Muscle layer of duodenum (tissue), 2 donors: ENCODE measurements at regions not wholly inside any gene's neighbourhood (a gene's known extent, or its start where the extent isn't known, plus 50 kb on each side); places are given as distances from the start of the nearest gene placed in this dataset.

Experiments used
- H3K27ac ChIP-seq: one replicate; pipeline ENCODE4 v1.7.0; 2013; ENCODE audit warnings: mild to moderate bottlenecking, low read length
- H3K27me3 ChIP-seq: one replicate; pipeline ENCODE4 v1.7.0; 2013; ENCODE audit warnings: low read depth, mild to moderate bottlenecking, control low read depth, low read length
- H3K36me3 ChIP-seq, 2 donors: one replicate each; pipeline ENCODE4 v1.7.0; 2013; ENCODE audit warnings: low read length in 2 of 2, control low read depth in 1 of 2, mild to moderate bottlenecking in 1 of 2; ENCODE audit not compliant: insufficient read depth in 2 of 2, control insufficient read depth in 1 of 2
- H3K4me1 ChIP-seq, 2 donors: one replicate each; pipeline ENCODE4 v1.7.0; 2013; ENCODE audit warnings: low read length in 2 of 2, mild to moderate bottlenecking in 2 of 2, control low read depth in 1 of 2, moderate library complexity in 1 of 2; ENCODE audit not compliant: insufficient read depth in 2 of 2, control insufficient read depth in 1 of 2
- H3K4me3 ChIP-seq, 2 donors: one replicate each; pipeline ENCODE4 v1.7.0; 2013; ENCODE audit warnings: low read length in 2 of 2, low read depth in 1 of 2, mild to moderate bottlenecking in 1 of 2
- H3K9me3 ChIP-seq, 2 donors: one replicate each; pipeline ENCODE4 v1.7.0; 2013; ENCODE audit warnings: low read length in 2 of 2, control low read depth in 1 of 2, mild to moderate bottlenecking in 1 of 2; ENCODE audit not compliant: control insufficient read depth in 1 of 2
- donor health status: healthy.

DNA sequence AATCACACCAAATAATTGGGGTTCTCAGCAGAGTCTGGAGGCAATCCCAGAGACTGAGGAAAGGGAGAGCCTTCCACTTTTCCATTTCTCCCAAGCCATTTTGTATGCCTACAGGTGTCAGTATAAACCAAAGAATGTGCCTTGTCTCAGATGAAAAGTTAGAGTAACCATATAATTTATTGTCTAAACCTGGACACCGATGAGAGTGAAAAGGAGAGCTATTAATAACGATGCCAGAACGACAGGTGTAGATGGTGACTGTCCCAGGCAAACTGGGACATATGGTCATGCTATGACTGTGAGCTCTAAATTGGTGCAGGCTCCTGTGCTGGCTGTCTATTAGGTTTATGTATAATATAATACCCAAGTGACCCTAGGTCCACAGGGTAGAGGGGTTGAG, 219.6 kb downstream of the ARHGAP12 start:
- H3K27ac ChIP-seq: peak overlapping the region; percentile 81
- H3K27me3 ChIP-seq: no peaks in the 10 kb centered on the region
- no peak overlapping the region for H3K4me3 ChIP-seq
- H3K9me3 ChIP-seq: peaks cover 0 to 11% of the 10 kb centered on the region in 2 donors
- peaks cover 13 to 43% of the 10 kb centered on the region in 2 donors for H3K4me1 ChIP-seq
- H3K36me3 ChIP-seq: no peaks in the 10 kb centered on the region

GRCh38 chr10:31708474-31708873, 220.2 kb downstream of the ARHGAP12 start:
- no peak overlapping the region for H3K4me3 ChIP-seq
- no peaks in the 10 kb centered on the region for H3K36me3 ChIP-seq
- peak overlapping the region; percentile 81 for H3K27ac ChIP-seq
- no peaks in the 10 kb centered on the region for H3K27me3 ChIP-seq
- H3K4me1 ChIP-seq: peaks cover 13 to 43% of the 10 kb centered on the region in 2 donors
- peaks cover 0 to 11% of the 10 kb centered on the region in 2 donors for H3K9me3 ChIP-seq

DNA sequence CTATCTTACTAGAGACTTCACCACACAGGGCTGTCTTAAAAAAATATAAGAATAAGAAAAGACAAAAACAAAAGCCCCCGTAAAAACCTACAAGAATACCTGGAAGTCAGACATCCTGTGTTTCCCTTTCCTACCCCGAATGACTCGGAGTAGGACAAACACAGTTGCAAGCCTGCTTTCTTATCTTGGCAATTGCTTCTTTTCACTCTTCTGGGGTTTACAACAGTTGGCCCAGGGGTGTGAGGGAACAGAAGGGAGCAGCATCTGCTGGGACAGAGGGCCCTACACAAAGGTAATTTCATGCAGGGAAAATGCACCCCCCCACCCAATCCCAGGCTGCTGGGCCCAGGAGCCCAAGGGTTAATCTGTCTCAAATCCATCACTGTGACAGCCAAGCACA, 220.6 kb downstream of the ARHGAP12 start:
- no peak overlapping the region for H3K4me3 ChIP-seq
- H3K9me3 ChIP-seq: peaks cover 0 to 11% of the 10 kb centered on the region in 2 donors
- H3K27ac ChIP-seq: peak overlapping the region; percentile 81
- no peaks in the 10 kb centered on the region for H3K27me3 ChIP-seq
- H3K36me3 ChIP-seq: no peaks in the 10 kb centered on the region
- H3K4me1 ChIP-seq: peaks cover 13 to 43% of the 10 kb centered on the region in 2 donors

- no peaks in the 10 kb centered on the region for H3K36me3 ChIP-seq
- H3K27ac ChIP-seq: peak overlapping the region; percentile 81
- H3K4me3 ChIP-seq: peak overlapping the region; percentile 27 to 45
- peaks cover 13 to 43% of the 10 kb centered on the region in 2 donors for H3K4me1 ChIP-seq
- H3K9me3 ChIP-seq: peaks cover 0 to 11% of the 10 kb centered on the region in 2 donors
- no peaks in the 10 kb centered on the region for H3K27me3 ChIP-seq
These were observed 221.3 kb downstream of the ARHGAP12 start for GRCh38 chr10:31707093-31708039.

DNA sequence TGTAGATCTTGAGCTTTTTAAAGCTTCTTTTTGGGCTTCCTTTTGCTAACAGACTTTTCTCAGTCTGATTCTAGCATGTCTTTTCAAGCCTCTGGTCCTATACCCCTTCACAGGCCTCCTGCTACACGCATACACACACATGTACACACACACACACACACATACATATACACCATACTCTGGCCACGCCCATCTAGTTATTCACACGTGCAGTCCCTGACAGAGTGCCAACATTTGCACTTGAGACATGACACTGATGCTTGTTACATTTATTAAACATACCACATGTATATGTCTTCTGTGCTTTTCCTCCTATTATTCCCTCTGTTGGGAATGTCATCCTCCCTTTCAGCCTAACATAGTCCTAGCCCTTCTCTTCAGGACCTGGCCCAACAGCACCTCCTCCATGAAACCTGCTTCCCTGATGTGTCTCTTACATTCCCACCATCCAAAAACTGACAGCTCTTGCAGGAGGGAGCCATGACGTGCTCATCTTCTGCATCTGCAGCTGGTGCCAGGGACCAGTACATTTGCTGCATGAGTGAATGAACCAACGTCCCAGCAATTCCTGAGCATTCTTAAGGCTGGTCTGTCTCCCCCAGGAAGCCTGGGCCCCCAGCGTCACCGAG, 222.1 kb downstream of the ARHGAP12 start:
- peak overlapping the region; percentile 81 for H3K27ac ChIP-seq
- peaks cover 0 to 3% of the 10 kb centered on the region in 2 donors for H3K9me3 ChIP-seq
- H3K36me3 ChIP-seq: no peaks in the 10 kb centered on the region
- peak overlapping the region; percentile 27 to 45 for H3K4me3 ChIP-seq
- peaks cover 13 to 49% of the 10 kb centered on the region in 2 donors for H3K4me1 ChIP-seq
- no peaks in the 10 kb centered on the region for H3K27me3 ChIP-seq

- Histone ChIP-seq H3K27ac (no peak overlapping the region), H3K4me1 (peaks cover 17 to 62% of the 10 kb centered on the region in 2 donors), H3K9me3 (no peaks in the 10 kb centered on the region), H3K4me3 (no peak overlapping the region), H3K36me3 (no peaks in the 10 kb centered on the region), H3K27me3 (no peaks in the 10 kb centered on the region)
These were observed 223.5 kb downstream of the ARHGAP12 start for GRCh38 chr10:31705136-31705535.

DNA sequence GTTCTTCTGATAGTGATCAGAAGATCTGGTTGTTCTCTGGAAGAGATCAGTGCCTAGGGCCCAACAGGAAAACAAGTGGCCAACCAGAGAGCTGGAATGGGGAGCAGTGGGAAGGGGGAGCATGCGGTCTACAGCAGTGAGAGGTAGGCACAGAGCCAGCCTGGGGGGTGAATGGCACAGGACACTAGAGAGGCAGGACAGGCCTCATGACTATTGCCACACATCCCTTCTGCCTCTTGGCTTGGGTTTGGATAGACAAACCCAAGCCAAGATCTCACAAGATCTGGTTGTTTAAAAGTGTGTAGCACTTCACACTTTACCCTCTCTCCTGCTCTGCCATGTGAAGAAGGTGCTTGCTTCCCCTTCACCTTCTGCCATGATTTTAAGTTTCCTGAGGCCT, 224.4 kb downstream of the ARHGAP12 start:
- Histone ChIP-seq H3K27ac (no peak overlapping the region), H3K27me3 (no peaks in the 10 kb centered on the region), H3K36me3 (no peaks in the 10 kb centered on the region), H3K9me3 (no peaks in the 10 kb centered on the region), H3K4me3 (no peak overlapping the region), H3K4me1 (peaks cover 23 to 67% of the 10 kb centered on the region in 2 donors)

GRCh38 chr10:31702954-31703353, 225.7 kb downstream of the ARHGAP12 start:
- no peak overlapping the region for H3K27ac ChIP-seq
- no peaks in the 10 kb centered on the region for H3K27me3 ChIP-seq
- no peaks in the 10 kb centered on the region for H3K36me3 ChIP-seq
- H3K9me3 ChIP-seq: no peaks in the 10 kb centered on the region
- H3K4me3 ChIP-seq: no peak overlapping the region
- H3K4me1 ChIP-seq: peaks cover 21 to 62% of the 10 kb centered on the region in 2 donors

GRCh38 chr10:31702005-31702404, 226.6 kb downstream of the ARHGAP12 start:
- H3K4me1 ChIP-seq: peaks cover 21 to 55% of the 10 kb centered on the region in 2 donors
- H3K27ac ChIP-seq: peak overlapping the region; percentile 72

DNA sequence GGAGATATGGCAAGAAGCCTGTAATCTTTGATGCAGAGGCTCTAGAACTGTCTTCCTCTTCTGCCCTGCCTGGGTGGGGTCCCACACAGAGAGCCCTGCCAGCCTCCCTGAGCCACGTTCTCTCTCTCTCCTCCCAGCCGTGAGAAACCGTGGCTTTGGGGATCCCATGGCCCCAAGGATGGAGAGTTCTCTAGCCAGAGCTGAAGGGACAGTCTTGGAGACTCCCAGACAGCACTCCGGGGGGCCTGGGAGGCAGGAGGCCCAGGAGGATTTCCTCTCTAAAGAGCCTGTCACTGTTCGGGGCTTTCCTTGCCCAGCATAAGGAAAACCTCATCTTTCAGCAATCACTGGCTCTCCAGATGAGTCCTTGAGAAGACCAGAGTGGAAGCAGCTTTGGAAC, 227.1 kb downstream of the ARHGAP12 start:
- H3K9me3 ChIP-seq: no peaks in the 10 kb centered on the region
- no peak overlapping the region for H3K4me3 ChIP-seq
- no peaks in the 10 kb centered on the region for H3K27me3 ChIP-seq
- peaks cover 21 to 50% of the 10 kb centered on the region in 2 donors for H3K4me1 ChIP-seq
- peak overlapping the region; percentile 72 for H3K27ac ChIP-seq
- H3K36me3 ChIP-seq: no peaks in the 10 kb centered on the region

More at GRCh38 chr10:31702005-31702404, 226.6 kb downstream of the ARHGAP12 start:
- Histone ChIP-seq H3K4me3 (no peak overlapping the region), H3K36me3 (no peaks in the 10 kb centered on the region), H3K9me3 (no peaks in the 10 kb centered on the region), H3K27me3 (no peaks in the 10 kb centered on the region)

DNA sequence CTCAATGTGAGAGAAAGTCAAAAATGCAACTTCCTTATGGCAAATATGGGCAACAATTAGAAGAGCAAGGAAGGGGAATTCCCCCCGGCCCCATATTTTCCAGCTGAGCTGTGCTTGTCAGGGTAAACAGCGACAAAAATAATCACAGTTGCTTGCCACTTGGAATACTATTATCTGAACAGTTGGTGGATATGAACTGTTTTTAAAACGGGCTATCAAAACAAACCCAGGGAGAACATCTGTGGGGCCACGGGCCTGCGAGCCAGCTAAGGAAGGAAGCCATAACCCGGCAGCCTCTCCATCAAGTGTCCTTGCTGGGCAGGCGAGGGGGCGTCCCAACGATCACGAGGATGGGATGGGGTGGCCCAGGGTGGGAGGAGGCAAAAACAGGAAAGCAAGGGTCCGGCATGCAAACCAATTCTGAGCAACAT, 228.4 kb downstream of the ARHGAP12 start:
- Histone ChIP-seq H3K27me3 (no peaks in the 10 kb centered on the region), H3K27ac (peak overlapping the region; percentile 51), H3K4me3 (no peak overlapping the region), H3K36me3 (no peaks in the 10 kb centered on the region), H3K9me3 (no peaks in the 10 kb centered on the region), H3K4me1 (peaks cover 16 to 40% of the 10 kb centered on the region in 2 donors)
